ENCODE measurements at regions not wholly inside any gene's neighbourhood (a gene's known extent, or its start where the extent isn't known, plus 50 kb on each side); places are given as distances from the start of the nearest gene placed in this dataset.

GRCh38 chr15:62502451-62502850 is 337.4 kb upstream of the C2CD4B start:
- no peak for TF ChIP-seq EZH2phosphoT487 (IDR thresholded peaks at IDR 0.05; ENCODE audit: low read depth)
- no peak for TF ChIP-seq CTCF (IDR thresholded peaks at IDR 0.05; ENCODE audit: low read depth, low read length)
- Histone ChIP-seq H3K9ac (ENCODE audit: low read length) (no peak overlapping the region), H3K27ac (ENCODE audit: low read length) (no peak overlapping the region), H3K9me3 (ENCODE audit: insufficient read depth, low read length) (no peaks in the 10 kb centered on the region), H4K20me1 (ENCODE audit: insufficient read depth, low read length) (no peaks in the 10 kb centered on the region), H3K4me2 (ENCODE audit: low read length) (no peak overlapping the region), H3K4me3 (ENCODE audit: low read length) (no peak overlapping the region), H3K27me3 (ENCODE audit: low read depth, low read length) (no peaks in the 10 kb centered on the region), H3K79me2 (ENCODE audit: low read length) (no peaks in the 10 kb centered on the region), H2AFZ (ENCODE audit: low read depth, low read length) (no peak overlapping the region), H3K36me3 (replicated peaks; ENCODE audit: low read depth, low read length) (no peaks in the 10 kb centered on the region), H3K4me1 (ENCODE audit: low read length) (peaks cover 5% of the 10 kb centered on the region)

- no peaks in the 10 kb centered on the region for H3K27me3 ChIP-seq (ENCODE audit: low read depth, low read length)
- H3K27ac ChIP-seq (ENCODE audit: low read length): no peak overlapping the region
- H3K4me3 ChIP-seq (ENCODE audit: low read length): no peak overlapping the region
- H3K9ac ChIP-seq (ENCODE audit: low read length): no peak overlapping the region
- H4K20me1 ChIP-seq (ENCODE audit: insufficient read depth, low read length): no peaks in the 10 kb centered on the region
- H3K79me2 ChIP-seq (ENCODE audit: low read length): no peaks in the 10 kb centered on the region
- peaks cover 5% of the 10 kb centered on the region for H3K4me1 ChIP-seq (ENCODE audit: low read length)
- no peak overlapping the region for H3K4me2 ChIP-seq (ENCODE audit: low read length)
- H2AFZ ChIP-seq (ENCODE audit: low read depth, low read length): no peak overlapping the region
- no peaks in the 10 kb centered on the region for H3K36me3 ChIP-seq (replicated peaks; ENCODE audit: low read depth, low read length)
- no peaks in the 10 kb centered on the region for H3K9me3 ChIP-seq (ENCODE audit: insufficient read depth, low read length)
- TF ChIP-seq CTCF (IDR thresholded peaks at IDR 0.05; ENCODE audit: low read depth, low read length): no peak
- no peak for TF ChIP-seq EZH2phosphoT487 (IDR thresholded peaks at IDR 0.05; ENCODE audit: low read depth)
Measured at GRCh38 chr15:62503451-62503850, 338.4 kb upstream of the C2CD4B start.

- Histone ChIP-seq H2AFZ (ENCODE audit: low read depth, low read length) (no peak overlapping the region), H3K9me3 (ENCODE audit: insufficient read depth, low read length) (no peaks in the 10 kb centered on the region), H3K4me2 (ENCODE audit: low read length) (no peak overlapping the region), H3K4me1 (ENCODE audit: low read length) (peaks cover 5% of the 10 kb centered on the region), H4K20me1 (ENCODE audit: insufficient read depth, low read length) (no peaks in the 10 kb centered on the region), H3K36me3 (replicated peaks; ENCODE audit: low read depth, low read length) (no peaks in the 10 kb centered on the region), H3K79me2 (ENCODE audit: low read length) (no peaks in the 10 kb centered on the region), H3K27ac (ENCODE audit: low read length) (no peak overlapping the region), H3K9ac (ENCODE audit: low read length) (no peak overlapping the region), H3K27me3 (ENCODE audit: low read depth, low read length) (no peaks in the 10 kb centered on the region), H3K4me3 (ENCODE audit: low read length) (no peak overlapping the region)
- TF ChIP-seq CTCF (IDR thresholded peaks at IDR 0.05; ENCODE audit: low read depth, low read length) (no peak), EZH2phosphoT487 (IDR thresholded peaks at IDR 0.05; ENCODE audit: low read depth) (no peak)
Measured at GRCh38 chr15:62505762-62506161, 340.7 kb upstream of the C2CD4B start.

- no peak overlapping the region for H3K9ac ChIP-seq (ENCODE audit: low read length)
- no peak overlapping the region for H2AFZ ChIP-seq (ENCODE audit: low read depth, low read length)
- H3K27ac ChIP-seq (ENCODE audit: low read length): no peak overlapping the region
- H3K79me2 ChIP-seq (ENCODE audit: low read length): no peaks in the 10 kb centered on the region
- no peaks in the 10 kb centered on the region for H3K36me3 ChIP-seq (replicated peaks; ENCODE audit: low read depth, low read length)
- no peaks in the 10 kb centered on the region for H3K9me3 ChIP-seq (ENCODE audit: insufficient read depth, low read length)
- no peak overlapping the region for H3K4me3 ChIP-seq (ENCODE audit: low read length)
- H3K27me3 ChIP-seq (ENCODE audit: low read depth, low read length): no peaks in the 10 kb centered on the region
- H4K20me1 ChIP-seq (ENCODE audit: insufficient read depth, low read length): no peaks in the 10 kb centered on the region
- peaks cover 5% of the 10 kb centered on the region for H3K4me1 ChIP-seq (ENCODE audit: low read length)
- H3K4me2 ChIP-seq (ENCODE audit: low read length): no peak overlapping the region
- no peak for TF ChIP-seq EZH2phosphoT487 (IDR thresholded peaks at IDR 0.05; ENCODE audit: low read depth)
Measured at GRCh38 chr15:62506217-62506805, 341.2 kb upstream of the C2CD4B start.

Measured in OCI-LY3 (cell line).